H7 (cell line): ENCODE measurements at regions not wholly inside any gene's neighbourhood (a gene's known extent, or its start where the extent isn't known, plus 50 kb on each side); places are given as distances from the start of the nearest gene placed in this dataset.
A peak's percentile ranks its signal among the peaks of the same experiment; 100 is the strongest.
"Not testable (repeated sequence)": the region's sequence is repeated elsewhere in the genome, so short reads cannot be mapped to it uniquely, and the experiment has no call there.

Source experiments
- DNase-seq: peaks from one replicate; pipeline ENCODE4 v3.0.0; 2012
- H3K27me3 ChIP-seq: 2 replicates; pipeline ENCODE4 v1.6.0; 2011; ENCODE audit warnings: mild to moderate bottlenecking, low read length; ENCODE audit not compliant: control insufficient read depth, insufficient read depth
- H3K36me3 ChIP-seq: replicated peaks from 2 replicates; pipeline ENCODE4 v1.5.1; 2011; ENCODE audit warnings: low read length; ENCODE audit not compliant: control insufficient read depth, insufficient read depth
- H3K4me3 ChIP-seq: 2 replicates; pipeline ENCODE4 v1.5.1; 2011; ENCODE audit warnings: low read depth, mild to moderate bottlenecking, control low read depth, low read length, moderate library complexity; ENCODE audit not compliant: insufficient read depth

DNA sequence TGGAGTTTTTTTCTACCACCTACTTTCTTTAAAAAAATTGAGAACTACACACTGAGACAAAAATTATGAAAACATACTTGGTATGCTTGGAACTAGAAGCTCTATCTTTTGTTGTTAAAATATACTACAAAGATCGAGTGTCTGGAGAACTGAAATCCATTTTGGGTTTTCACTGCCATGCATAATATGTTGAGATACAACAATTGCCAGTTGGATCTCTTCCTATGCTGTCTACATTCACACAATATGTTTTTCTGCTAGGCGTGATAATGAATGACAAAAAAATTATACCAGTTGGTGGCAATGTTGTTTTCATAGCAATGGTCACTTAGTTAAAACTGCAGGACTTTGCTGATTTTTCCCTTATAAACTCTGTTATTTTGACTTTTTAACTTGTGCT, 605.4 kb upstream of the LCORL start:
- DNase-seq = no peak
- no peak overlapping the region for H3K4me3 ChIP-seq
- no peaks in the 10 kb centered on the region for H3K36me3 ChIP-seq
- no peaks in the 10 kb centered on the region for H3K27me3 ChIP-seq

- Histone ChIP-seq H3K36me3 (no peaks in the 10 kb centered on the region), H3K27me3 (no peaks in the 10 kb centered on the region), H3K4me3 (no peak overlapping the region)
- no peak for DNase-seq
Observed at GRCh38 chr4:18626366-18626765, 604.8 kb upstream of the LCORL start.

- H3K4me3 ChIP-seq = no peak overlapping the region
- no peaks in the 10 kb centered on the region for H3K27me3 ChIP-seq
- no peaks in the 10 kb centered on the region for H3K36me3 ChIP-seq
- DNase-seq = no peak
Observed at GRCh38 chr4:18621186-18621585, 599.6 kb upstream of the LCORL start.

- DNase-seq = no peak
- Histone ChIP-seq H3K27me3 (no peaks in the 10 kb centered on the region), H3K36me3 (no peaks in the 10 kb centered on the region), H3K4me3 (no peak overlapping the region)
Observed at GRCh38 chr4:18616720-18617119, 595.2 kb upstream of the LCORL start.

- Histone ChIP-seq H3K27me3 (no peaks in the 10 kb centered on the region), H3K36me3 (no peaks in the 10 kb centered on the region), H3K4me3 (no peak overlapping the region)
- DNase-seq = no peak
Observed at GRCh38 chr4:18611026-18611425, 589.5 kb upstream of the LCORL start.

- Histone ChIP-seq H3K27me3 (no peaks in the 10 kb centered on the region), H3K36me3 (no peaks in the 10 kb centered on the region), H3K4me3 (no peak overlapping the region)
- no peak for DNase-seq
Observed at GRCh38 chr4:18608908-18609533, 587.5 kb upstream of the LCORL start.

- not testable (repeated sequence) for H3K27me3 ChIP-seq
Observed at GRCh38 chr4:18602610-18603009, 581.1 kb upstream of the LCORL start.

DNA sequence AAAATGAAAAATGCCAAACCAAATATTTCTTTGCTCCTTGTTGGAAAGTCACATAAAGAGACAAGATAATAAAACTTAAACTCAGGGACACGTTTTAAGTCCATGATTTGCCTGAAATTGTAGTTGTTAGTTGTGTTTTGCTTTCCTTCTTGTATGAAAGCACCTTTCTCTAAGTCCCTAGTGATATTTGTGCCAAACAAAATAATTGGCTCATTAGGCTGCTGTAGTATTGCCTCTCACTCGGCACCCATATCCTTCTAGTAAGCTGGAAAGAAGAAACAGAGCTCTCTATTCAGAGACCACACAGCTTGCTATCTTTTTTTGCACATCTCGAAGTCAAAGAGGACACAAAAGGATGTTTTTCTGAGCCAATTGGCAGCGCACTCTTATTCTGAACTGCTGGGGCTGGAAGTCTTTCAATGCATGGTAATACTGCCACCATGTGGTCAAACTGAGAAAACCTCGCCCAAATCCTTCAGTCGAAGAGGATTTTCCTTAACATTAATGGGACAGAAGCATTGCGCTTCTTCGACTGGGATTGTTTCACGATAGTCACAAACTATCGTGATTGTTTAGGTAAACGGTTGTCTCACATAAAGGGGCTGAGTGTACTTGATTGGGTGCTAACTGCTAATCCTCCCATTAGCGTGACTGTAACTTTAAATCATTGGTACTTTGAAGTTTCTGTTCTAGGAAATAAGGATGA, 571.9 kb upstream of the LCORL start:
- Histone ChIP-seq H3K27me3 (no peaks in the 10 kb centered on the region), H3K36me3 (no peaks in the 10 kb centered on the region), H3K4me3 (no peak overlapping the region)
- DNase-seq = peak; percentile 58

More at GRCh38 chr4:18602610-18603009, 581.1 kb upstream of the LCORL start:
- H3K36me3 ChIP-seq, DNase-seq, H3K4me3 ChIP-seq: not testable (repeated sequence)

DNA sequence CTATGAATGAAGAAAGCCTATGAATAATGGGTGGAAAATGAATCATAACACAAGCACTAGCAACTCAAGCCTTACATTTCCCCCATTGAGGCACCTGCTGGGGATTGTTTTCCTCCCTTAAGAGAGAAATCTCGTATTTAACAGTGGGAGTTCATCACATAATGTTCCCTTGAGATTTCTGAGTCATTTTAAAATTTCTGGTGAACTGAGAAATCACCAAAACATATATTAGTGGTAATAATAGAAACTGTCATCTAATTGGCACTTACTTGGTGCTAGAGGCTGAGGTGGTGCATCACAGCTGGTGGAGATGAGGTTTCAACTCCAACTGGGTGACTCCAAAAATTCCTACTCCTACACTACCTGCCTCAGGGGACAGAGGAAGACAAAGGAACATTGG, 561.3 kb upstream of the LCORL start:
- no peaks in the 10 kb centered on the region for H3K27me3 ChIP-seq
- no peak overlapping the region for H3K4me3 ChIP-seq
- DNase-seq = no peak
- no peaks in the 10 kb centered on the region for H3K36me3 ChIP-seq

- no peak overlapping the region for H3K4me3 ChIP-seq
- H3K36me3 ChIP-seq = no peaks in the 10 kb centered on the region
- H3K27me3 ChIP-seq = no peaks in the 10 kb centered on the region
- no peak for DNase-seq
Observed at GRCh38 chr4:18578307-18578706, 556.8 kb upstream of the LCORL start.

GRCh38 chr4:18572481-18572880, 550.9 kb upstream of the LCORL start:
- no peaks in the 10 kb centered on the region for H3K36me3 ChIP-seq
- H3K4me3 ChIP-seq = no peak overlapping the region
- DNase-seq = no peak
- H3K27me3 ChIP-seq = no peaks in the 10 kb centered on the region

DNA sequence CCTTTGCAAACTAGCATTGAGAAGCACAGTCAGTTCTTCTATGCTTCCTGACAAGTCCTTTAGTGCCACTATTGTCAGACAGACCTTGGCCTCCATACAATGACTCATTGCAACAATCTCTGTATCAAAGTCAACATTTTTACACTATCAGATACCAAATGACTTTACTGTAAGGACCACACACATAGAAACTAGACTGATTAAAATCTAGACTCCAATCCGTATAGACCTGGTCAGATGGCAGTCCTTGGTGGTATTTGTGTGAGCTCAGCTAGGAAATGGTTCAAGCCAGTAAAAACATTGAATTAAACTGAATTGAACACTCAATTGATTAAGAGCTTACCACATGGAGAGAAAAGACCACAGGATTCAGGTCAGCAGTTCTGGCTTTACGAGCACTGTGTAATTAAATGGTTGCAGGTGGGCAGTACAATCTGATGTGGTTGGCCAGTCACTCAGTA, 549.8 kb upstream of the LCORL start:
- no peak for DNase-seq
- no peak overlapping the region for H3K4me3 ChIP-seq
- no peaks in the 10 kb centered on the region for H3K36me3 ChIP-seq
- H3K27me3 ChIP-seq = no peaks in the 10 kb centered on the region

- Histone ChIP-seq H3K4me3 (no peak overlapping the region), H3K27me3 (no peaks in the 10 kb centered on the region), H3K36me3 (no peaks in the 10 kb centered on the region)
- no peak for DNase-seq
Observed at GRCh38 chr4:18570370-18570769, 548.8 kb upstream of the LCORL start.

- no peak overlapping the region for H3K4me3 ChIP-seq
- no peak for DNase-seq
- H3K27me3 ChIP-seq = no peaks in the 10 kb centered on the region
- H3K36me3 ChIP-seq = no peaks in the 10 kb centered on the region
Observed at GRCh38 chr4:18568600-18568999, 547.0 kb upstream of the LCORL start.

GRCh38 chr4:18566970-18567799, 545.6 kb upstream of the LCORL start:
- H3K4me3 ChIP-seq = no peak overlapping the region
- H3K27me3 ChIP-seq = no peaks in the 10 kb centered on the region
- no peaks in the 10 kb centered on the region for H3K36me3 ChIP-seq
- DNase-seq = no peak
